ENCODE measurements at regions not wholly inside any gene's neighbourhood (a gene's known extent, or its start where the extent isn't known, plus 50 kb on each side); places are given as distances from the start of the nearest gene placed in this dataset.
"Not testable (repeated sequence)": the region's sequence is repeated elsewhere in the genome, so short reads cannot be mapped to it uniquely, and the experiment has no call there.

GRCh38 chr12:124675881-124676713, 108.7 kb upstream of the NCOR2 start:
- DNase-seq (ENCODE audit: low read depth in 4 of 4, low spot score in 3 of 4), result no peak

- DNase-seq (ENCODE audit: low read depth in 4 of 4, low spot score in 3 of 4), result no peak
These were observed 107.5 kb upstream of the NCOR2 start for GRCh38 chr12:124674937-124675336.

DNA sequence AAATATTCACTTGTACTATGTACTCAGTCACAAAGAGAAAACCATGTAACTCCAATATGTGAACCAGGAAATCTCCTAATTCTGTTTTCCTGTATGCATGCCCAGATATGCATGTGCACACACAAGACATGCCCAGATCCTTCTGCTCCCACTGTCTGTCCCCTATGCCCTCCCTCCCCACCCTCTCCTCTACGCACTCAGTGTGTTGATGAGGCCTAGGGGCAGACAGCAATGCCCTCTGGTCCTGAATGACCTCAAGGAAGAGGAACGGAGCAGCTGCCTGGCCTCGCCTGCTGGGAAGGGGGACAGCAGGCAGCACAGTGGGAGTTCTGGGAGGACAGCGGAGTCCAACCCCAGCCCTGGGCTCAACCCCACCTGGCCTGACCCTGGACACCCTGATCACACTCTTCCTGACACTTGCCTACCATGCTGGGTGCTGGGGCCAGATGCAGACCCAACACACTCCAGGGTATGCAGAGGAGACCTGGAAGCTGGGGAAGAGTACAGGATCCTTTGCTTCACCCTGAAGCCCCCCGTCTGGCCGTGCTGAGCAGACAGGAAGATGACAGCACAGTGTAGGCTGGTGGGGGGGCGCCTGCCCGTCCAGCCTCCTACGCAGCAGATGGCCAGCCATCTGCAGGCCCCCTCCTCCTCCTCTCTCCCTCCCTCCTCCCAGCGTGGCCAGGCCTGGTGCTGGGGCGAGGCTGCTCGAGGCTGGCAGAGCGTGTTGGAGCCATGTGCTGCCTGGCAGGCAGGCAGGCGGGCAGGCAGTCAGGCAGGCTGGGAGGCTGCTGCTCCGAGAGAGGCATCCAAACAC, 106.6 kb upstream of the NCOR2 start:
- no peak for DNase-seq (ENCODE audit: low read depth in 4 of 4, low spot score in 3 of 4)

DNA sequence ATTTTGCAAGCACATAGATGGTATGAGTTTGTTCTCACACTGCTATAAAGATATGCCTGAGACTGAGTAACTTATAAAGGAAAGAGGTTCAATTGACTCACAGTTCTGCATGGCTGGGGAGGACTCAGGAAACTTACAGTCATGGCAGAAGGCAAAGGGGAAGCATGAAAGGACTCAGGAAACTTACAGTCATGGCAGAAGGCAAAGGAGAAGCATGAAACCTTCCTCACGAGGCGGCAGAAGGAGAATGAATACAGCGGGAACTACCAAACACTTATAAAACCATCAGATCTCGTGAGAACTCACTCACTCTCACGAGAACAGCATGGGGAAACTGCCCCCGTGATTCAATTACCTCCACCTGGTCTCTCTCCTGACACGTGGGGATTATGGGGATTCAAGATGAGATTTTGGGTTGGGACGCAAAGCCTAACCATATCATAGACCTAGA, 101.9 kb upstream of the NCOR2 start:
- not testable (repeated sequence) for DNase-seq (ENCODE audit: low read depth in 4 of 4, low spot score in 3 of 4)

- DNase-seq (ENCODE audit: low read depth in 4 of 4, low spot score in 3 of 4), result no peak
These were observed 101.2 kb upstream of the NCOR2 start for GRCh38 chr12:124668602-124669001.

DNA sequence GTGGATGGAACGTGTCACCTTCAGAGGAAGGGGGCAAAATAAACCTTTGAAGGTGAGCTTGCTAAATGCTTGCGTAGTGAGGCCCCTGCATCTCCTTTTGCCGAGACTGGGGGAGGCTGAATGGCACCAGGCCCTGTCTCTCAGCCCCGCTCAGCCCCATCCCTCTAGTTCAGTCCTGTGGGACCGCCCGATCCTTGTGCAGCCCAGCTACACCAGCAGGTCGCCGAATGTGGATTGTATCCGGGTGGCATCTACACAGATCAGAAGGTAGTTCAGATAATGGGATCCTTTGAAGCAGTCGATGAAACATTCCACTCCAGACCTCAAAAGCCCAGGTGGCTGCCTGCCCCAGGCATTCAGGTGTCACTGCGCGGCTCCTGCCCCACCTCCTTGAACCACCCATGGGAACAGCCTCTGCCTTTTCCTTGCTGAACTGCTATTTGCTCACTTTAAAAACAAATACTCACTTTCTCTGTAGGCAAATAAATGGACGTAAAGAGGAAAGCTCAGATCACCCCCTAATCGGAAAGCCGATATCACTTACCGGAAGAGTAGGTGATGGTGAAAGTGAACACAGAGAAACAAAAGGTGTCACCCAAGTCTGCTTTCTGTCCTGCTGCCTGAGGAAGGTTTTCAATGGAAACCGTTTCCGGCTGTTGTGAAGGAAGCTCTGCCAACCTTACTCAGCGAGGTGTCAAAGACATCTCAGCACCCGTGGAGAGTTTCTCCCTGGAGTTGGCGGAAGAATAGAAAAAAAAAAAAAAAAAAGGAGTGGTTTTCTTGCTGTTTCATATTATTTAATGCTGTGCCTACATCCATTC, 100.3 kb upstream of the NCOR2 start:
- no peak for DNase-seq (ENCODE audit: low read depth in 4 of 4, low spot score in 3 of 4)

GRCh38 chr12:124666722-124667259, 99.4 kb upstream of the NCOR2 start:
- no peak for DNase-seq (ENCODE audit: low read depth in 4 of 4, low spot score in 3 of 4)

DNA sequence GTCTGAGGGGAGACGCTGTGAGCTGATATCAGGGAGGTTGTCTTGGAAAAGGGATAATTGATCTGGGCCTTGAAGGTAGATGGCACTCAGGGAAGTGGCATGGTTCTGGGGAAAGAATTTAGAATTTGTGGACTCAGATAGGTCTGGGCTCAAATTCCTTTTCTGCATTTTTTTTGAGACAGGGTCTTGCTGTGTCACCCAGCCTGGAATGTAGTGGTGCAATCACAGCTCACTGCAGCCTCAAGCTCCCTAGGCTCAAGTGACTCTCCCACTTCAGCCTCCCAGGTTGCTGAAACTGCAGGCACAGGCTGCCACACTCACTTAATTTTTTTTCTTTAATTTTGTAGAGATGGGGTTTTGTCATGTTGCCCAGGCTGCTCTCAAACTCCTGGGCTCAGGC, 98.1 kb upstream of the NCOR2 start:
- DNase-seq (ENCODE audit: low read depth in 4 of 4, low spot score in 3 of 4), result no peak

GRCh38 chr12:124664395-124665111, 97.1 kb upstream of the NCOR2 start:
- DNase-seq (ENCODE audit: low read depth in 4 of 4, low spot score in 3 of 4), result no peak

DNA sequence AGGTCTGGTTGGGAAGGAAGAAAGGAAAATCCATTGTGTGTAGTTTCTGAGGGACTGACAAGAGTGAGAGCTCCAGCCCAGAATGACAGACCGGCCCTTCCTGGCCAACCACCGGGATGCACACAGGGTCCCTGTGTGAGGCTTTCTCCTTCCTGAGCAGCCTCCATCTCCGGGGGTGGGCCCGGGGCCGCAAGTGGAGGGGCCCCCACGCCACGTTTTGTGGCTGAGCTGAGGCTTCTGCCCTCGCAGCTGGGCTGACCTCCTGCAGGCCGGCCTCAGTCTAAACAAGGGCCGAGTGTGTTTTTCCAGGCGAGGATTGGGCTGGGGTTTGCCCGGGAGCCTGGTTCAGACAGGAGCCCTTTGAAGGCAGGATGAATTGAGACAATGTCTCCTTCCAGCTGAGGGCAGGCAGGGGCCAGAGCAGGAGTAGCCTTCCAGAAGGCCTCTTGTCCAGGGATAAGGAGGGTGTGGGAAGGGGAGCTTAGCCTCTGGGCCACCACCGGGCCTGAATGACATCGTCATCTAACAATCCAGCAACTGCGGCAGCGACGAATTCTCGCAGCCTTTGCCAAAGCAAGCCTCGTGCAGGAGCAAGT, 96.5 kb upstream of the NCOR2 start:
- DNase-seq (ENCODE audit: low read depth in 4 of 4, low spot score in 3 of 4), result no peak

GRCh38 chr12:124663206-124663605, 95.8 kb upstream of the NCOR2 start:
- DNase-seq (ENCODE audit: low read depth in 4 of 4, low spot score in 3 of 4), result no peak

DNA sequence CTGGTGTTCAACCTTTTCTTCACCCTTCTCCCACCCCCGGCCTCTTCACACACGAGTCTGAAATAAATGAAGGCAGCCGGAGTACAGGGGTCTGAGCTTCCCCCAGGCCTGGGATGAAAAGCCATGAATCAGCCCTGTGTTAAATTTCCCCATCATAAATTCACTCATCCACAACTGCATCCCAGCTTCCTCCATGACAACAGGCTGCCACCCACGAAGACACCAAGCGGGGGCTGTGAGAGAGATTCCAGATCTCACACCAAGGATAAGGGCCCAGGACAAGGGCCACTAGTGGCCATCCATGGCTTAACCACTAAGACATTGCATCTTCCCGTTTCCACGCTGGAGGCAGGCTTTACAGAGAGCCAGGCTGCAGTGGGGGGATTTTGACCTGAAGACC, 93.9 kb upstream of the NCOR2 start:
- DNase-seq (ENCODE audit: low read depth in 4 of 4, low spot score in 3 of 4), result peak in 1 of 4 donors; percentile 32

DNA sequence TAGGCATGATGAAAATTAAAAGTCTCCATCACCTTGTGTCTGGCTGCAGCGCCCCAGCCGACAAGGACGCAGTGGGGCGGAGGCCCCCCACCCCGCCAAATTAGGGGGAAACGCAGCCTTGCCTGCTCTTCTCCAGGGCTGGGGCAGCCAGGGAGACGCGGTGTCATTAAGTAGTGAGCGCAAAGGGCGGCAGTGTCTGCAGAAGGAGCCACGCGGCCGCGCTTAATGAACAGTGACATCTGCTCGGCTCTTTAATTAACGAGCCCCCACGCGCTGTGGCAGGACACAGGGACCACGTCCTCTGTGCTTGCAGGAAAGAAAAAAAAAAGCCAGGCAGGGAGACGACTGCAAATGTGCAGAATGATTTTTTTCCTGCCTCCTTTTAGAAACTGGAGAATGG, 93.4 kb upstream of the NCOR2 start:
- DNase-seq (ENCODE audit: low read depth in 4 of 4, low spot score in 3 of 4), result peak in 1 of 4 donors; percentile 46

DNA sequence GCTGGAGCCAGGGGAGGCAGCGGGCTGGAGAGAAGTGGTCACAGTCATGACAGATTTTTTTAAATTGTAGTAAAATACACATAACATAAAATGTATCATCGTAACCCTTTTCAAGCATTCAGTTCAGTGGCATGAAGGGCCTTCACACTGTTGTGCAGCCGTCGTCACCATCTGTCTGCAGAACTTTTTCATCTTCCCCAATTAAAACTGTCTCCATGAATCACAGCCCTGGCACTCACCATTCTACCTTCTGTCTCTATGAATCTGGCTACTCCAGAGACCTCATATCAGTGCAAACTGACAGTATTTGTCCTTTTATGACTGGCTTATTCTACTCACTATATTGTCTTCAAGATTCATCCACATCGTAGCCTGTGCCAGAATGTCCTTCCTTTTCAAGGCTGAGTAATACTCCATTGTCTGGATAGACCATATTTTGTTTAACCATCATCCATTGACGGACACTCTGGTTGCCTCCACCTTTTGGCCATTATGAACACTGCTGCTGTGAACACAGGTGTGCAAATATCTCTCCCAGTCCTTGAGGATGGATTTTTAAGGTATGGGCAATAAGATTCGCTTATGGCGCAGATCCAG, 91.5 kb upstream of the NCOR2 start:
- no peak for DNase-seq (ENCODE audit: low read depth in 4 of 4, low spot score in 3 of 4)

DNA sequence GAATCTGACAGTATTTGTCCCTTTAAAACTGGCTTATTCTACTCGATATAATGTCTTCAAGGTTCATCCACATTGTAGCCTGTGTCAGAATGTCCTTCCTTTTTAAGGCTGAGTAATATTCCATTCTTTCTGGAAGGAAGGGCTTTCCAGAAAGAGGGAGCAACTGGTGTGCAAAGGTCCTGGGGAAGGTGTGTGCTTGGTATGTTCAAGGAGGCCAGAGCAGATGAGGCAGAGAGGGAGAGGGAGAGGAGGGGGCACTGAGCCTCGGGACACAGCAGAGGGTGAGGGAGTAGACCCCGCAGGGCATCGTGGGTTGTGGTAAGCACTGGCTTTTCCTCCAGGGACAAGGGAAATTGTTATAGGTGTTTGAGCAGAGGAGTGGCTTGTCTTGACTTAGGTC, 90.9 kb upstream of the NCOR2 start:
- no peak for DNase-seq (ENCODE audit: low read depth in 4 of 4, low spot score in 3 of 4)

- no peak for DNase-seq (ENCODE audit: low read depth in 4 of 4, low spot score in 3 of 4)
These were observed 89.6 kb upstream of the NCOR2 start for GRCh38 chr12:124656947-124657434.

DNA sequence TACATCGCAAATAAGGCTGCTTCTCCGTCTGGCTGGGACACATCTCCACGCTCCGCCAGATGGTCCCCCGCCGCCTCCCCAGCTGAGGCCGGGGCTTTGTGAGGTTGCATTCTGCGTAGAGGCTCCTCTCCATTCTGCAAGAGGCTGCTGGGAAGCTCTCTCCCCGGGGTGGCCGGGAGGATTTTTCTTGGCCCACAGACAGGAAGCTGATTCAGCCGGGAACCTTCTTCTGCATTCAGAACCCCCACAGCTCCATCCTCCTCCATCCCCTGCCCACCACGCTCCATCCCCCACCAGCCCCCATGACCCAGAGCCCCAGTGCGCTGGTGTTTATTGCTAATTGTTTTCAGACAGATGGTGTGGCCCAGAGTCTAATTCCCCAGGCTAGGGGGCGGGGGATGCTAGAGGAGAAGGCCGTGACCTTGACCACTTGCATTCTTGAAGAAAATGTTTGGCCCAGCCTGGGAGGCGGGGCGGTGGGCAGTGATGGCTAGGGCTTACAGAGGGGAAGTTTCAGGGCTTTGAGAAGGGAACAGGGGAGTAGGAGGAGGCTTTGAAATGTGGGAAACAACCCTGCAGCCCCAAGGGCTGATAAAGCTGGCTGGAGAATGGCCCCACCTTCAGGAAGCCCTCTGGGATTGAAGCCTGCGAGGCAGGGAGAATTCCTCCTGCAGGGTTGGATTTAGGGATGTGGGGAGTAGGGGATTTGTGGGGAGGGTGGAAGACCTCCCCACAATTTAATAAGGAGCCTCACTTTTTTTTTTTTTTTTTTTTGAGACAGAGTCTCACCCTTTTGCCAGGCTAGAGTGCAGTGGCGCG, 88.5 kb upstream of the NCOR2 start:
- peak in 2 of 4 donors; percentile 75 to 78 for DNase-seq (ENCODE audit: low read depth in 4 of 4, low spot score in 3 of 4)

- DNase-seq (ENCODE audit: low read depth in 4 of 4, low spot score in 3 of 4), result peak in 1 of 4 donors; percentile 27
These were observed 87.8 kb upstream of the NCOR2 start for GRCh38 chr12:124655048-124655697.
